GM18508 (cell line): ENCODE measurements at regions not wholly inside any gene's neighbourhood (a gene's known extent, or its start where the extent isn't known, plus 50 kb on each side); places are given as distances from the start of the nearest gene placed in this dataset.
"Not testable (repeated sequence)": the region's sequence is repeated elsewhere in the genome, so short reads cannot be mapped to it uniquely, and the experiment has no call there.

Experiments used
- ATAC-seq: cut with Tn5 transposase; IDR thresholded peaks from one replicate; pipeline ENCODE4 v1.9.1; 2021; ENCODE audit warnings: moderate number of reproducible peaks; ENCODE audit not compliant: insufficient read depth, unreplicated experiment

- ATAC-seq: no peak
Measured at GRCh38 chr4:58871509-58871908, 1761.3 kb upstream of the IGFBP7 start.

GRCh38 chr4:58849026-58849425 lies 1738.8 kb upstream of the IGFBP7 start:
- no peak for ATAC-seq

- no peak for ATAC-seq
Measured at GRCh38 chr4:58843455-58843854, 1733.3 kb upstream of the IGFBP7 start.

- ATAC-seq: no peak
Measured at GRCh38 chr4:58833126-58833525, 1722.9 kb upstream of the IGFBP7 start.

GRCh38 chr4:58825278-58825677 lies 1715.1 kb upstream of the IGFBP7 start:
- ATAC-seq: no peak

- ATAC-seq: not testable (repeated sequence)
Measured at GRCh38 chr4:58818560-58818959, 1708.4 kb upstream of the IGFBP7 start.

GRCh38 chr4:58809948-58810347 lies 1699.8 kb upstream of the IGFBP7 start:
- no peak for ATAC-seq

- no peak for ATAC-seq
Measured at GRCh38 chr4:58809366-58809765, 1699.2 kb upstream of the IGFBP7 start.

- ATAC-seq: no peak
Measured at GRCh38 chr4:58808817-58809216, 1698.6 kb upstream of the IGFBP7 start.

- ATAC-seq: no peak
Measured at GRCh38 chr4:58807843-58808615, 1697.8 kb upstream of the IGFBP7 start.

GRCh38 chr4:58776627-58777026 lies 1666.4 kb upstream of the IGFBP7 start:
- ATAC-seq: no peak

- no peak for ATAC-seq
Measured at GRCh38 chr4:58767598-58767997, 1657.4 kb upstream of the IGFBP7 start.

- no peak for ATAC-seq
Measured at GRCh38 chr4:58766763-58767162, 1656.6 kb upstream of the IGFBP7 start.

GRCh38 chr4:58761563-58761962 lies 1651.4 kb upstream of the IGFBP7 start:
- ATAC-seq: no peak

- ATAC-seq: no peak
Measured at GRCh38 chr4:58760737-58761136, 1650.6 kb upstream of the IGFBP7 start.

- ATAC-seq: no peak
Measured at GRCh38 chr4:58760100-58760499, 1649.9 kb upstream of the IGFBP7 start.

- ATAC-seq: no peak
Measured at GRCh38 chr4:58749206-58749605, 1639.0 kb upstream of the IGFBP7 start.

- no peak for ATAC-seq
Measured at GRCh38 chr4:58740897-58741296, 1630.7 kb upstream of the IGFBP7 start.

GRCh38 chr4:58739275-58739674 lies 1629.1 kb upstream of the IGFBP7 start:
- no peak for ATAC-seq

- no peak for ATAC-seq
Measured at GRCh38 chr4:58738375-58738774, 1628.2 kb upstream of the IGFBP7 start.

GRCh38 chr4:58734030-58734674 lies 1624.0 kb upstream of the IGFBP7 start:
- no peak for ATAC-seq

GRCh38 chr4:58732973-58733372 lies 1622.8 kb upstream of the IGFBP7 start:
- ATAC-seq: no peak
